HEK293T (cell line): ENCODE measurements at regions not wholly inside any gene's neighbourhood (a gene's known extent, or its start where the extent isn't known, plus 50 kb on each side); places are given as distances from the start of the nearest gene placed in this dataset.

Experiments used
- ARNT ChIP-seq: fragments of 450-650 bp; IDR thresholded peaks from 2 replicates; pipeline ENCODE4 v1.6.1; 2017; ENCODE audit warnings: mild to moderate bottlenecking
- BHLHE40 ChIP-seq: fragments of 450-650 bp; IDR thresholded peaks from 2 replicates; pipeline ENCODE4 v1.6.1; 2016; ENCODE audit warnings: mild to moderate bottlenecking, moderate library complexity, borderline replicate concordance
- ELF4 ChIP-seq: fragments of 450-650 bp; IDR thresholded peaks from 2 replicates; pipeline ENCODE4 v1.6.1; 2017; ENCODE audit warnings: antibody characterized with exemption
- FOXA1 ChIP-seq: fragments of 450-650 bp; IDR thresholded peaks from 2 replicates; pipeline ENCODE4 v1.6.1; 2016; ENCODE audit warnings: mild to moderate bottlenecking
- FOXK2 ChIP-seq: fragments of 450-650 bp; IDR thresholded peaks from 2 replicates; pipeline ENCODE4 v1.6.1; 2016; ENCODE audit warnings: mild to moderate bottlenecking
- FOXM1 ChIP-seq: fragments of 450-650 bp; IDR thresholded peaks from 2 replicates; pipeline ENCODE4 v1.6.1; 2017; ENCODE audit warnings: mild to moderate bottlenecking, borderline replicate concordance
- HDGF ChIP-seq: fragments of 450-650 bp; IDR thresholded peaks from 2 replicates; pipeline ENCODE4 v1.6.1; 2017; ENCODE audit warnings: antibody characterized with exemption, borderline replicate concordance
- L3MBTL2 ChIP-seq: fragments of 450-650 bp; conservative IDR thresholded peaks from 2 replicates; pipeline ENCODE4 v1.6.1; 2016; ENCODE audit warnings: mild to moderate bottlenecking
- NFRKB ChIP-seq: fragments of 450-650 bp; IDR thresholded peaks from 2 replicates; pipeline ENCODE4 v1.6.1; 2016; ENCODE audit warnings: mild to moderate bottlenecking, moderate library complexity
- PKNOX1 ChIP-seq: fragments of 450-650 bp; IDR thresholded peaks from 2 replicates; pipeline ENCODE4 v1.6.1; 2016
- SP1 ChIP-seq: fragments of 450-650 bp; IDR thresholded peaks from 2 replicates; pipeline ENCODE4 v1.6.1; 2017
- SUZ12 ChIP-seq: fragments of 450-650 bp; IDR thresholded peaks from 2 replicates; pipeline ENCODE4 v1.6.1; 2016; ENCODE audit warnings: mild to moderate bottlenecking
- TARDBP ChIP-seq: fragments of 450-650 bp; IDR thresholded peaks from 2 replicates; pipeline ENCODE4 v1.6.1; 2016
- ZNF384 ChIP-seq: fragments of 450-650 bp; IDR thresholded peaks from 2 replicates; pipeline ENCODE4 v1.6.1; 2016

- no peak for TF ChIP-seq SP1
- no peak for TF ChIP-seq PKNOX1
- TF ChIP-seq ZNF384: no peak
- TF ChIP-seq FOXA1: no peak
- TF ChIP-seq FOXM1: no peak
- no peak for TF ChIP-seq FOXK2
- no peak for TF ChIP-seq HDGF
- TF ChIP-seq ELF4: no peak
- no peak for TF ChIP-seq SUZ12
- TF ChIP-seq TARDBP: no peak
- no peak for TF ChIP-seq L3MBTL2
- TF ChIP-seq NFRKB: no peak
- TF ChIP-seq BHLHE40: no peak
- no peak for TF ChIP-seq ARNT
Observed at GRCh38 chr4:165814256-165815020, 58.6 kb upstream of the TLL1 start.
